HEK293 (cell line): ENCODE measurements at regions not wholly inside any gene's neighbourhood (a gene's known extent, or its start where the extent isn't known, plus 50 kb on each side); places are given as distances from the start of the nearest gene placed in this dataset.

ENCODE experiments used
- CTCF ChIP-seq: fragments of 450-650 bp; formaldehyde crosslinking; IDR thresholded peaks from 2 replicates; pipeline ENCODE4 v1.5.1; 2016; ENCODE audit warnings: missing biosample characterization, missing genetic modification characterization
- ZNF138 ChIP-seq: fragments of 450-650 bp; formaldehyde crosslinking; IDR thresholded peaks from 2 replicates; pipeline ENCODE4 v1.5.1; 2016; ENCODE audit warnings: missing biosample characterization, missing genetic modification characterization, borderline replicate concordance

- no peak for TF ChIP-seq ZNF138
- TF ChIP-seq CTCF: no peak
Observed at GRCh38 chr3:16081661-16082060, 92.8 kb upstream of the GALNT15 start.
